ENCODE measurements at regions not wholly inside any gene's neighbourhood (a gene's known extent, or its start where the extent isn't known, plus 50 kb on each side); places are given as distances from the start of the nearest gene placed in this dataset.

- intact Hi-C loops (cut with DNase I; ENCODE audit: low total_unique reads) = no loop called here
- Histone ChIP-seq H3K4me1 (no peaks in the 10 kb centered on the region), H3K9me3 (no peaks in the 10 kb centered on the region), H3K36me3 (no peaks in the 10 kb centered on the region), H3K27ac (no peak overlapping the region), H3K27me3 (no peaks in the 10 kb centered on the region), H3K4me3 (no peak overlapping the region)
- DNase-seq = no peak
- no peak for TF ChIP-seq CTCF (IDR thresholded peaks at IDR 0.05)
These were observed 287.2 kb downstream of the ARL4A start for GRCh38 chr7:12974451-12975166.

GRCh38 chr7:12975412-12975811, 288.0 kb downstream of the ARL4A start:
- H3K4me3 ChIP-seq = no peak overlapping the region
- H3K27me3 ChIP-seq = no peaks in the 10 kb centered on the region
- no peaks in the 10 kb centered on the region for H3K4me1 ChIP-seq
- no peak for TF ChIP-seq CTCF (IDR thresholded peaks at IDR 0.05)
- H3K36me3 ChIP-seq = no peaks in the 10 kb centered on the region
- H3K27ac ChIP-seq = no peak overlapping the region
- intact Hi-C loops (cut with DNase I; ENCODE audit: low total_unique reads) = no loop called here
- H3K9me3 ChIP-seq = no peaks in the 10 kb centered on the region
- no peak for DNase-seq

GRCh38 chr7:12979181-12979580, 291.7 kb downstream of the ARL4A start:
- H3K27me3 ChIP-seq = no peaks in the 10 kb centered on the region
- H3K36me3 ChIP-seq = no peaks in the 10 kb centered on the region
- no peak overlapping the region for H3K4me3 ChIP-seq
- no peak overlapping the region for H3K27ac ChIP-seq
- TF ChIP-seq CTCF (IDR thresholded peaks at IDR 0.05) = no peak
- H3K4me1 ChIP-seq = no peaks in the 10 kb centered on the region
- no peak for DNase-seq
- H3K9me3 ChIP-seq = no peaks in the 10 kb centered on the region
- intact Hi-C loops (cut with DNase I; ENCODE audit: low total_unique reads) = no loop called here

- no peak for DNase-seq
- intact Hi-C loops (cut with DNase I; ENCODE audit: low total_unique reads) = no loop called here
- no peaks in the 10 kb centered on the region for H3K9me3 ChIP-seq
- H3K36me3 ChIP-seq = no peaks in the 10 kb centered on the region
- TF ChIP-seq CTCF (IDR thresholded peaks at IDR 0.05) = no peak
- H3K4me1 ChIP-seq = no peaks in the 10 kb centered on the region
- H3K27me3 ChIP-seq = no peaks in the 10 kb centered on the region
- H3K27ac ChIP-seq = no peak overlapping the region
- no peak overlapping the region for H3K4me3 ChIP-seq
These were observed 294.7 kb downstream of the ARL4A start for GRCh38 chr7:12982178-12982577.

GRCh38 chr7:12984117-12984516, 296.7 kb downstream of the ARL4A start:
- intact Hi-C loops (cut with DNase I; ENCODE audit: low total_unique reads) = no loop called here
- H3K36me3 ChIP-seq = no peaks in the 10 kb centered on the region
- no peak overlapping the region for H3K4me3 ChIP-seq
- H3K9me3 ChIP-seq = no peaks in the 10 kb centered on the region
- no peaks in the 10 kb centered on the region for H3K4me1 ChIP-seq
- DNase-seq = no peak
- no peak overlapping the region for H3K27ac ChIP-seq
- no peaks in the 10 kb centered on the region for H3K27me3 ChIP-seq
- no peak for TF ChIP-seq CTCF (IDR thresholded peaks at IDR 0.05)

GRCh38 chr7:12985228-12985627, 297.8 kb downstream of the ARL4A start:
- H3K4me1 ChIP-seq = no peaks in the 10 kb centered on the region

More at GRCh38 chr7:12985228-12985627, 297.8 kb downstream of the ARL4A start:
- intact Hi-C loops (cut with DNase I; ENCODE audit: low total_unique reads) = no loop called here
- Histone ChIP-seq H3K4me3 (no peak overlapping the region), H3K9me3 (no peaks in the 10 kb centered on the region), H3K36me3 (no peaks in the 10 kb centered on the region), H3K27ac (no peak overlapping the region), H3K27me3 (no peaks in the 10 kb centered on the region)
- no peak for TF ChIP-seq CTCF (IDR thresholded peaks at IDR 0.05)
- no peak for DNase-seq
